NOMO-1 treated with DMSO at 0.1 percent for 48 hours (cell line): ENCODE measurements at regions not wholly inside any gene's neighbourhood (a gene's known extent, or its start where the extent isn't known, plus 50 kb on each side); places are given as distances from the start of the nearest gene placed in this dataset.
"Not testable (repeated sequence)": the region's sequence is repeated elsewhere in the genome, so short reads cannot be mapped to it uniquely, and the experiment has no call there.

Experiments
- DNase-seq: peaks from one replicate; lab custom pipeline; 2025; ENCODE audit not compliant: unreplicated experiment; lab: John Stamatoyannopoulos, UW

- no peak for DNase-seq
Measured at GRCh38 chr15:92753591-92753990, 98.0 kb upstream of the FAM174B start.

- peak; percentile 37 for DNase-seq
Measured at GRCh38 chr15:92763459-92763858, 107.9 kb upstream of the FAM174B start.

GRCh38 chr15:92768131-92768530, 112.6 kb upstream of the FAM174B start:
- DNase-seq = not testable (repeated sequence)

GRCh38 chr15:92770641-92771040, 115.1 kb upstream of the FAM174B start:
- no peak for DNase-seq

- no peak for DNase-seq
Measured at GRCh38 chr15:92772061-92772460, 116.5 kb upstream of the FAM174B start.

GRCh38 chr15:92772626-92773244, 117.2 kb upstream of the FAM174B start:
- DNase-seq = peak; percentile 70

- DNase-seq = no peak
Measured at GRCh38 chr15:92773340-92773739, 117.8 kb upstream of the FAM174B start.

GRCh38 chr15:92779874-92780273, 120.2 kb upstream of the CHD2 start:
- DNase-seq = no peak

GRCh38 chr15:92780843-92781242, 119.3 kb upstream of the CHD2 start:
- no peak for DNase-seq

GRCh38 chr15:92781925-92782453, 118.1 kb upstream of the CHD2 start:
- no peak for DNase-seq

- DNase-seq = no peak
Measured at GRCh38 chr15:92787116-92787515, 113.0 kb upstream of the CHD2 start.

- DNase-seq = no peak
Measured at GRCh38 chr15:92788196-92788595, 111.9 kb upstream of the CHD2 start.

- not testable (repeated sequence) for DNase-seq
Measured at GRCh38 chr15:92788793-92789192, 111.3 kb upstream of the CHD2 start.

- no peak for DNase-seq
Measured at GRCh38 chr15:92796161-92796611, 103.9 kb upstream of the CHD2 start.

- peak; percentile 77 for DNase-seq
Measured at GRCh38 chr15:92797168-92798052, 102.7 kb upstream of the CHD2 start.

GRCh38 chr15:92800013-92800412, 100.1 kb upstream of the CHD2 start:
- no peak for DNase-seq

GRCh38 chr15:92800416-92801055, 99.6 kb upstream of the CHD2 start:
- not testable (repeated sequence) for DNase-seq

- not testable (repeated sequence) for DNase-seq
Measured at GRCh38 chr15:92801056-92801773, 98.9 kb upstream of the CHD2 start.

- DNase-seq = peak; percentile 46
Measured at GRCh38 chr15:92801774-92802464, 98.2 kb upstream of the CHD2 start.

GRCh38 chr15:92803536-92803851, 96.6 kb upstream of the CHD2 start:
- no peak for DNase-seq
